ENCODE measurements at regions not wholly inside any gene's neighbourhood (a gene's known extent, or its start where the extent isn't known, plus 50 kb on each side); places are given as distances from the start of the nearest gene placed in this dataset.

GRCh38 chr11:16468735-16469453 is 112.5 kb upstream of the SOX6 start:
- no peak for TF ChIP-seq CTCF (IDR thresholded peaks at IDR 0.05)
- TF ChIP-seq EZH2 (IDR thresholded peaks at IDR 0.05; ENCODE audit: borderline replicate concordance, insufficient read depth, low read depth, low read length, poor library complexity, severe bottlenecking), result no peak
